Activated CD4-positive, alpha-beta T cell treated with anti-CD3 and anti-CD28 coated beads, Interleukin-2, amount 50 U/mL, for 16 hours (primary cell): ENCODE measurements at regions not wholly inside any gene's neighbourhood (a gene's known extent, or its start where the extent isn't known, plus 50 kb on each side); places are given as distances from the start of the nearest gene placed in this dataset.
A peak's percentile ranks its signal among the peaks of the same experiment; 100 is the strongest.

Source experiments
- DNase-seq: peaks from one replicate; pipeline ENCODE4 v3.0.0-alpha.2; 2020

- DNase-seq: no peak
These were observed 110.8 kb downstream of the MTNR1B start for GRCh38 chr11:93080146-93080759.

GRCh38 chr11:93081694-93082093 is 112.2 kb downstream of the MTNR1B start:
- no peak for DNase-seq

- DNase-seq: peak; percentile 15
These were observed 113.4 kb downstream of the MTNR1B start for GRCh38 chr11:93082900-93083299.

- no peak for DNase-seq
These were observed 112.9 kb downstream of the SLC36A4 start for GRCh38 chr11:93084727-93085505.

- peak; percentile 1 for DNase-seq
These were observed 108.2 kb downstream of the SLC36A4 start for GRCh38 chr11:93089474-93090102.
